Gastroesophageal sphincter (tissue), 3 donors: ENCODE measurements at regions not wholly inside any gene's neighbourhood (a gene's known extent, or its start where the extent isn't known, plus 50 kb on each side); places are given as distances from the start of the nearest gene placed in this dataset.

ENCODE experiments used
- EP300 ChIP-seq: sonication (generic); formaldehyde crosslinking; IDR thresholded peaks from one replicate; pipeline ENCODE4 v1.6.1; 2017; ENCODE audit warnings: antibody characterized with exemption, mild to moderate bottlenecking
- POLR2A ChIP-seq, 2 donors: fragments of 450-650 bp; IDR thresholded peaks; one replicate each; pipeline ENCODE4 v1.6.1; 2017; ENCODE audit warnings: antibody characterized with exemption in 2 of 2, mild to moderate bottlenecking in 2 of 2, moderate library complexity in 1 of 2
- POLR2AphosphoS5 ChIP-seq: sonication (generic); formaldehyde crosslinking; IDR thresholded peaks from one replicate; pipeline ENCODE4 v1.6.1; 2017; ENCODE audit warnings: antibody characterized with exemption
- TF ChIP-seq, protein P1 (sequence below), 4 experiments: fragments of 200-600 bp in 2 of 4; fragments of 450-650 bp in 2 of 4; sonication (generic) in 1 of 4; IDR thresholded peaks; one replicate each; pipeline ENCODE4 v1.5.1; 2017 to 2019; ENCODE audit warnings: antibody characterized with exemption in 4 of 4, mild to moderate bottlenecking in 2 of 4, moderate library complexity in 2 of 4

DNA sequence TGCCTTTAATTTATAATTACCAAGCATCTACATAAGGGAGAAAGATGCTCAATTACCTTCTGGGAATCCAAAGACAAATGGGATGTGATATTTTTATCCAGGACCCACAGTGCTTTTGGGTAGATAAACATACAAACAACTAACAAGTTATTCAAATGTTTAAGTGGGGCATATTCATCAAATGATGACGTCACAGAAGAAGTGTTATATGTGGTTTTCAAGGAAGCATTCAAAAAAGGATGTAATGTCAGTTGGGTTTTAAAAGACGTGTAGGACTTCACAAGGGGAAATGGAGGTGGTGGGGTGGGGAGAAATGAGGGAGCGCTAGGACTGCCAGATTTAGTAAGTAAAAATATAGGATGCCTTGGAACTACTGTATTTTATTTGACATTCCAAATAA is 915.9 kb downstream of the KCNA4 start:
- TF ChIP-seq, protein P1, sequence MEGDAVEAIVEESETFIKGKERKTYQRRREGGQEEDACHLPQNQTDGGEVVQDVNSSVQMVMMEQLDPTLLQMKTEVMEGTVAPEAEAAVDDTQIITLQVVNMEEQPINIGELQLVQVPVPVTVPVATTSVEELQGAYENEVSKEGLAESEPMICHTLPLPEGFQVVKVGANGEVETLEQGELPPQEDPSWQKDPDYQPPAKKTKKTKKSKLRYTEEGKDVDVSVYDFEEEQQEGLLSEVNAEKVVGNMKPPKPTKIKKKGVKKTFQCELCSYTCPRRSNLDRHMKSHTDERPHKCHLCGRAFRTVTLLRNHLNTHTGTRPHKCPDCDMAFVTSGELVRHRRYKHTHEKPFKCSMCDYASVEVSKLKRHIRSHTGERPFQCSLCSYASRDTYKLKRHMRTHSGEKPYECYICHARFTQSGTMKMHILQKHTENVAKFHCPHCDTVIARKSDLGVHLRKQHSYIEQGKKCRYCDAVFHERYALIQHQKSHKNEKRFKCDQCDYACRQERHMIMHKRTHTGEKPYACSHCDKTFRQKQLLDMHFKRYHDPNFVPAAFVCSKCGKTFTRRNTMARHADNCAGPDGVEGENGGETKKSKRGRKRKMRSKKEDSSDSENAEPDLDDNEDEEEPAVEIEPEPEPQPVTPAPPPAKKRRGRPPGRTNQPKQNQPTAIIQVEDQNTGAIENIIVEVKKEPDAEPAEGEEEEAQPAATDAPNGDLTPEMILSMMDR (IDR thresholded peaks at IDR 0.05) = no peak
- TF ChIP-seq POLR2A (IDR thresholded peaks at IDR 0.05) (no peak), EP300 (no peak), POLR2AphosphoS5 (no peak)
